ENCODE measurements at regions not wholly inside any gene's neighbourhood (a gene's known extent, or its start where the extent isn't known, plus 50 kb on each side); places are given as distances from the start of the nearest gene placed in this dataset.
"Not testable (repeated sequence)": the region's sequence is repeated elsewhere in the genome, so short reads cannot be mapped to it uniquely, and the experiment has no call there.

DNA sequence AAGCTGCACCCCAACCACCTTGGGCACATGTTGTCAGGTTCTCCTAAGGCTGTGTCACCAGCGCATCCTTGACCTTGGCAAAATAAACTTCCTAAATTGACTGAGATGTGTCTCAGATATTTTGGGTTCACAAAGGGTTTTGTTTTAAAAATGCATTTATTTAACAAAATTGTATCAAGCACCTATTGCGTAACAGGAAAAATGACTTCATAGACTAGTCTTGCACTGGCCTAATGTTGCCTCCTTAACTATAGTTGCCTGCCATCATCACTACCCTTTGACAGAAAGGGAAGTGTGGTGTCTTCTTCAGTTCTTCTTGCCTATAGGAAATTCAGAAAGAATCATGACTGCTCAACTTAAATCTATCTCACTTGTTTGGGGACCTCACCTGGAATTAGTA is 374.2 kb downstream of the SH2D1A start:
- no peak for DNase-seq

DNA sequence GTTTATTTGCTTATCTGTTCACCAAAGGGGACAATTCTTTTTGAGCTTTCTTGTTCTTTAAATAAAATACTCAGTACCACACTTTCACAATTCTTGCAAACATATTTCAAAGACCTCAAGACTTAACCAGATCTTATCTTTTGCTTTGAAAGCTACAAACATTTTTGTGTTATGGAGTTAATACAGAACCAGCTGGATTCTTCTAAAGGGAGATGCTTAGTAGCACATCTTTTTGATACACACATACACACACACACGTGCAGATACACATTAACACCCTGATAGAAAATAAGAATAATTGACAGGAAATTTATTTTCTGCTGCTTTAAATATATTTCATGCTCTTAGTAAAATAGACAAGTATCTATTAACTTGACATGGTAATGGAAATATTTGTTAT is 379.1 kb downstream of the SH2D1A start:
- DNase-seq: no peak

DNA sequence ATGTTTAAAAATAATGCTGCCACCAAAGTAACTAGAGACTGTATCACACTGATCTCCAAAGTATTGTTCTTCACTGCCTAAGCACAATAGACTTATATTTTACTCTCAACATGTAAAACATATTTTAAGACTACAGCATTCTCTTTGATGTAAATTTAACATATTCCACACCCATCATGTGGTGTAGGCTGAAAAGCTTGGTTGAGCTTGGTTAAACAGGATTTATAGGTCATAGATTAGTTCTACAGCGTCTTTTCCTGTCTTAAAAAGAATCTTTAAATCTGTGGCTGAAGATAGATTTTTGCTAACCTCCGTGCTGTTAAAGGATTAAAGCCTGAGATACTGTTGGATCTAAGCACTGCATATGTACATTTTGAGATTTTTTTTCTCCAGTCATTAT is 379.9 kb downstream of the SH2D1A start:
- no peak for DNase-seq

DNA sequence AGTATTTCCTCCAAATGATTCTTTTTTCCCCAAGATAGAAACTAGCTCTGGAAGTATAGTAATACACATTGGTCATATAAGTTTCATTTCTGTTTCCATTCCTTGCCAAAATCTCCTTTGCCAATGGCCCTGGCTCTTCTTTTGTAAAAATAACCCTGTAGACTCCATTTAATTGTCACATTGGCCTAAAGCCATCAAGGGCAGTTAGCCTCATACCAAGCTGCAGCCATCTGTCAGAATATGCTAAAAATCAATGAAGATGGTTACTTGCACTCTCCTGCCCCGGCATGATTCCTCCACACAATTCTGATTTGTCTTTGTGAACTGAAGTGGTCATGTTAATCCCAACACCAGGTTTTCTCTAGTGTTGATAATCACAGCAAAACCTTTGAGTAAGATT is 380.5 kb downstream of the SH2D1A start:
- no peak for DNase-seq

DNA sequence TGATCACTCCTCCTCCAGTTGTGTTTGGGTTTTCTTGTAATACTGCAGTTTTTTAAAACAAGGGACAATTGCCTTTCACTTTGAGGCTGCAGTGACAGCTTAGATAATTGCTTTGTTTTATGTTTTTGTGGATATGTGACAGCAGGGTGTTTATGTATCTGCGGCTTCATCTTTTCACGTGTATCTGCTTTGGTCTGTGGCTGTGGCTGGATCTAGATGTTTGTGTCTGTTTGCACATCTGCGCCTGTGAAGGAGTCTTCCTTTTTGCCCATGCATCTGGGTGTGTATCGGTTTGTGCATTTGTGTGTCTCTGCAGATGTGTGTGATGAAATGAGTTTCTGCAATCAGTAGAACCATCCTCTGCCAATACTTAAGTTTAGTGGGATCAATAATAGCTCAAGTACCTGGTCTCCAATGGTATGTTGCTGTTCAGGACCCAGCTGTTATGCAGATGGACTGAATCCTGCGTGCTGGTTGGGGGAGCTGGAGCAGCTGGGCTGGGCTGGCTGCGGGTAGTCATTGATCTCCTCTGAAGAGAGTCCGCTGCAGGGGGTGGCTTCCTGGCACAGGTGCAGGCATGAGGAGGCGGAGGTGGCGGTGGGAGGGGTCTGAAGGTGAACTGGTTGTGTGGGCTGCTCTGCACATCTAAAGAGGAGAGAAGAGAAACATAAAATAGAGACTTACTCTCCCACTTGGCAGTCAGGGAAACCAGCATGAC is 390.3 kb downstream of the SH2D1A start:
- peak; percentile 37 to 49 for DNase-seq

DNA sequence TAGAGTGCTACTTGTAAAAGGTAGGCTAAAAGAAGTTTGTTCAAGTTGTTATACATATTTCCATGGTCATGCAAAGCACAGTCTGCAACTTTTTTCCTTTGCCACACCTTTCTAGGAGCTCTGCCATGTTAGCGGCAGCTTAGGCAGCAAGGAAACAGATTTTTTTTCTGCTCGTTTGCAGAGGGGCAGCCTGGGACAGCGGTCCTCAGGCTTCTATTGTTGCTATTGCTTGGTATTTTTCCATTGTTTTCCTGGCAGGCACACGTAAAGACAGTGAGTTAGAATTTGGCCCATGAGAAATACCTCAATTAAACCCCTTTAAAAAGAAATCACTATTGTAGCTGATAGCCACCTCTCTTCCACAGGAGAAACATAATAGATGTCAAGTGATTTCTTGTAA is 391.4 kb downstream of the SH2D1A start:
- DNase-seq: no peak

DNA sequence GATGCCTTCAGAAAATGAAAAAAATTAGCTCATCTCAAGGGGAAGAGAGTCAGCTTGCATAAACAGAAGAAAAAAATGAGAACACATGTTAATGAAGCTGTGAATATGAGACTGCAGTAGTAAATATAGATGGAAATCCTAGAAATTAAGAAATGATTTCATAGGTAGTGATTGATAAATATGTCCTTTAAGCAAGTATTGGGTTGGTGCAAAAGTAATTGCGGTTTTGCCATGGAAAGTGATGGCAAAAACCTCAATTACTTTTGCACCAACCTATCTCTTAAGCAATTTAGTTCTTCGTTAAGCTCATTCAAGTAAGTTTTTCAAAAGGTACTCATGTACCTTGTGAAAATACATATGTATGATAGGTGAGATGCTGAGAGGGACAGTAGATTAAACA is 400.9 kb downstream of the SH2D1A start:
- DNase-seq: no peak

DNA sequence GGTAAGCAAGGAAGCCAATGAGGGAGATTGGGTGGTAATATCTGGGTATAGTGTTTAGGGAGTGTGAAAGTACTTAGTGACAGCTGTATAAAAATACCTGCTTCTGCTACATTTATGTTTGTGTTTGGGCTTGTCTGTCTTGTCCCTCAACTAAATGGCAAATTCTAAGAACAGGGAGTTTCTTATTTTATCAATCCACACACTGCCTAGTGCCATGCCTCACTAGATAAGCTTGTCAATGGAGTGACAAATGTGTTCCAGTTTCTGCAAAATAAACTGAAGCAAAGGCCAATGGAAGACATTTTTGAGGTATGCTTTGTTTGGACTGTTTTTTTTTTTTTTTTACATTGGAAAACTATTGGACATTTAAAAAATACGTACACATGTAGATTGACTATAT is 418.0 kb downstream of the SH2D1A start:
- no peak for DNase-seq

DNA sequence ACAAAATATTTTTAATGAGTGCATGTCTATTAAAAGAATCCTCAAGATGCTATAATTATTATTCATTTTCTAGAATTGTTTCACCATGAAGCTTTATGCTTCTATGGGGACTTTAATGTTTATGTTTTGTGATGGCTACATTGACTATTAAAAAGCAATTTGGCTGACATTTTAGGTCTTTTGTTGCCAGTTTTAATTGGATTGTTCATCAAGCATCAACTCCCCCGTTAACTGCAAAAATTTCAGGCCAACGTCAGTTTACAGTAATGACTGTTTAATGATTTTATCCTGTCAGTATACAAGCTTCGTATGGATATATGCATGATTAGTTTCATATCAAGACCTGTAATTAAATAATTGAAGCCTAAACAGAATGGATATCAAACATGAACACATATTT is 422.8 kb downstream of the SH2D1A start:
- DNase-seq: no peak

DNA sequence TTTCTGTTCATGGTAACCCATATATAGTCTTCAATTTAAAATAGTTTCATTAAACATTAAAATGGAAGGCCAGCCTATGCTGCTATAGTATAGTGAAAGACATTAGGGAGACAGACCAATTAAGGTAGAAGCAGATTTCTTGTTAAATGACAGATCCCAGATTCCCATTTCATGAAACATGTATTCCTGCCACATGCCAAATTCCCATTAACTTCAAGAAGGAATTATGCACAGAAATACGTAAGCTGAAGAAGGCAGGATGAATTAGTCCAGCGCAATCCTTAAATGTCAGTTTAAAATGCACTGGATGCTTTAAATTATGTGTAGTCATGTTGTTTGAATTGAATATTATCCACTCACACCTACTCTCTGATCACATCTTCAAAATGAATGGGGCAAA is 424.9 kb downstream of the SH2D1A start:
- no peak for DNase-seq

DNA sequence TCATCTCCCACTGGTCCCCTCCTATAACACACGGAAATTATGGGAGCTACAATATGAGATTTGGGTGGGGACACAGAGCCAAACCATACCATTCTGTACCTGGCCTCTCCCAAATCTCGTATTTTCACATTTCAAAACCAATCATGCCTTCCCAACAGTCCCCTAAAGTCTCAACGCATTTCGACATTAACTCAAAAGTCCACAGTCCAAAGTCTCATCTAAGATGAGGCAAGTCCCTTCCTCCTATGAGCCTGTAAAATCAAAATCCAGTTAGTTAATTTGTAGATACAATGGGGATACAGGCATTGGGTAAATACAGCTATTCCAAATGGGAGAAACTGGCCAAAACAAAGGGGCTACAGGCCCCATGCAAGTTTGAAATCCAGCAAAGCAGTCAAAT is 441.9 kb downstream of the SH2D1A start:
- not testable (repeated sequence) for DNase-seq

DNA sequence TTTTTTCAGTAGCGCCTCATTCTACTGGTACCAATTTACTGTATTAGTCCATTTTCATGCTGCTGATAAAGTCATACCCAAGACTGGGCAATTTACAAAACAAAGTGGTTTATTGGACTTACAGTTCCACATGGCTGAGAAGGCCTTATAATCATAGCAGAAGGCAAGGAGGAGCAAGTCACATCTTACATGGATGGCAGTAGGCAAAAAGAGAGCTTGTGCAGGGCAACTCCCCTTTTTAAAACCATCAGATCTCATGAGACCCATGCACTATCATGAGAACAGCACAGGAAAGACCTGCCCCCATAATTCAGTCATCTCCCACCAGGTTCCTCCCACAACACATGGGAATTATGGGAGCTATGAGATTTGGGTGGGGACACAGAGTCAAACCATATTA is 443.5 kb downstream of the SH2D1A start:
- not testable (repeated sequence) for DNase-seq

DNA sequence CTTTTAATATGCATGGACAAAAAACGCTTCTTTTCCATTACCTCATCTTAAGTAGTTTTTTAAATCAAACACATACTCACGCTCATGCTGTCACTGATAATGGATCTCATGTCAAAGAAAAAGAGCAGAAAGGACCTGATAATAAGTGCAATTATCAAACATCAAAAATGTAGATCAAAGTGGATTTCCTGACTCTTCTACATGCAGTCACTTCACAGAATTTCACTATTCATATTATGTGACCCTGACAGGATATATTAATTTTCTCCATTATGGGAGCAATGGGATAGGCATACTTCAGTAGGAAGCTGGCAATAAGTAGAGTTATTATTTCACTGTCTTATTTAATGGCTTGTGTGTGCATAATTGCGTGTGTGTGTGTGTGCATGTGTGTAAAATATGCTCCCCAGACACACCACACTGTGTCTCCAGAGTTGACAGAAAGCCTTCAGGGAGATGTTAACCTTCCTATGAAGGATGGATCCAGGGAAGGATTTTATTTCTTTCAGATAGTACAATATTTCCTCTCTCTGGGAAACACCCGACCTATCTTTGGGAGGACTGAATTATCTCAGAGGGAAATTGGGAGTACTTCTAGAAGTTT is 445.2 kb downstream of the SH2D1A start:
- no peak for DNase-seq

DNA sequence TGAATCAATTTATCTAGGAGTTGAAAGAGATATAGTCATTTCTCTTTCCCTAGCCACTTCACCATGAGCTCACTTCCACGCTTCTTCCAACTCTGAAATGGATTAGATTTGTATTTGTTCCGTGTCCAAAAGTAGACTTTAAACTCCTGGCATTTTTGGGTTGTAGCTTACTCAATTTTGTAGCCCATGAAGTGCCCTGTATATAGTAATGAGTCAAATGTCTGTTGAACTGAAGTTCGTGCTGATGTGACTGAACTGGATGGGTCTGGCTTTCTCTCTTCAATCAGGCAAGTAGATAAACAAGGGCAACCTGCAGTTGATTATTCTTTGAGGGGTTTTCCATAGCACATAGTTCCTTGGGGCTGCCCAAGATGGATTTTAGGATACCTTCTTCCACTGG is 450.6 kb downstream of the SH2D1A start:
- DNase-seq: no peak

DNA sequence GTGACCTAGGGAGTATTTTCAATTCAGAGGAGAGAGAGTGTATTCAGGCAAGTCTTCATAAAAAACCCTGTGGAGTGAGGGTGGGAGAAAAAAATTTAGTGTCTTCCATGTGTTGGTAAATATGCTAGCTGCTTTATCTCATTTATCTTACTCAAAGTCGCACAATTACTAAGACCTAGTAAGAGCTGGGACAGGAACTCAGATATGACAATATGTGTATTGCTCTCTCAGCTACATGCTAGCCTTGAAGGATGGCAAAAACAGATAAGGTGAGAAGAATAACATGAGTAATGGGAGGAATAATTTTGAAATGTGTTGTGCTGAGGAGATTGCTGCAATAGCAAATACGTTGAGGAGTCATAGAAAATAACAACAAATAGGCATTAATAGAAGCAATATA is 458.6 kb downstream of the SH2D1A start:
- no peak for DNase-seq

DNA sequence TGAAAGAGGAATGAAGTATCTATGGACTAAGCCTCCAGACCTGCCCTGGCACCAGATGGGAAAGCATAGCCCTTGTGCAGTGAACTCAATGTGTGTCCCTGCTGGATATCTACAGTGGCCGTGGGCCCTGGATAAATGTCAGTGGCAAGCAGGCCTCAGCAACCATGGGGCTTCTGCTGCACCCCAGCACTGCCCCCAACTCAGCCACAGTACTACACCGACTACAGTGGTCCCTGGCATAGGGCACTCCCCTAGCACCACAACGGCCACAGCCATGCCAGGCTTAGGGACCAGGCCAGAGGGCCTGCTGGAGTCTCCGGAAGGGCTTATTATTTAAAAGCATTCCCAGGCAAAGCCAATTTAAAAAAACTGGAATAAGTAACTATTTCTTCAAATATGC is 459.1 kb downstream of the SH2D1A start:
- DNase-seq: no peak

DNA sequence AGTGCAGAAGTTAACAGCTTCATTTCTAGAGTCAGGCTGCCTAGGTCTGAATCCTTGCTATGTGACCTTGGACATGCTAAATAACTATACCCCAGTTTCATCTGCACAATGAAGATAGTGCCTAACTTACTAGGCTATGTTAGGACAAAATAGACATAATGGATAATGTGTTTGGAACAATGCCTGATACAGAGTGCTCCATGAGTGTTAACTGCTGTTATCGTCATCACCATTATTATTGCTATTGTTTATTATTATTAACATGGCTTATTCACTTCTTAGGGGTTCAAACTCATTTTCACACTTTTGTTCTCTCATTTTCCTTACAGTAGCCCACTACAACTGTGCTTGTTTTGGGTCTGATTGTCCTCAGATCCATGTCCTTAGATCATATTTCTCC is 467.7 kb downstream of the SH2D1A start:
- no peak for DNase-seq

DNA sequence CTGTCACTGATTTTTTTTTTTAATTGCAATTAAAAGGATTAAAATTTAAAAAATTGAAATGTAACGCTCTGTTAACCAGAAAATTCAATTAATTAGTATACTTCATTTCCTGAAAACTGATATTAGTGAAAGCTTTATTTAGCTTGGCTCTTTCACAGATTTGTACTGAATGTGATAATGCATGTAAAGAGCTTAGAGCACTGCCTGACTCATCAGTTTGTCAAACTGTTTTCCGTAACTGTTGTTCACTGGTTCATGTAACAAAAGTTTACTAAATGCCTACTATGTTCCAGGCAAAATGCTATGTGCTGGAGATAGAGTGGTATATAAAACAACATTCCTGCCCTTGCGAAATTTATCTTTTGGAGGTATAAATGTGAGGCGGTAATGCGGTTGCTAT is 471.7 kb downstream of the SH2D1A start:
- DNase-seq: no peak

DNA sequence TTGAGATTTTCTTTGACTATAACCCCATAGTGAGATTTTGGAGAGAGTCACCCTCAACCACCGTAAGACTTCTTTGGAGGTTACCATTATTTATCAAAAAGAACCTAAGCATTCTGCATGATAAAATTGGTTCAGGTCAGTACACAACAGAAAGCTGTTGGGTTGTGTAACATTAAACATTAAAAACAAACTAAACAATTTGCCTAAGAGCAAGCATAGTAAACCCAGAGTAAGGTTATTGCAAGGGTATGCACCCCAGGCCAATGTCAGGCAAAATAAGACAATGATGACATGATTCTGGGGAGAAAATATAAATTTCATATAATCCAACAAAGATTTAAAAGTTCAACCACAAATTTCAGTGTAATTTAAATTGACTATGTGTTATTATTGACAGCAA is 472.4 kb downstream of the SH2D1A start:
- no peak for DNase-seq

DNA sequence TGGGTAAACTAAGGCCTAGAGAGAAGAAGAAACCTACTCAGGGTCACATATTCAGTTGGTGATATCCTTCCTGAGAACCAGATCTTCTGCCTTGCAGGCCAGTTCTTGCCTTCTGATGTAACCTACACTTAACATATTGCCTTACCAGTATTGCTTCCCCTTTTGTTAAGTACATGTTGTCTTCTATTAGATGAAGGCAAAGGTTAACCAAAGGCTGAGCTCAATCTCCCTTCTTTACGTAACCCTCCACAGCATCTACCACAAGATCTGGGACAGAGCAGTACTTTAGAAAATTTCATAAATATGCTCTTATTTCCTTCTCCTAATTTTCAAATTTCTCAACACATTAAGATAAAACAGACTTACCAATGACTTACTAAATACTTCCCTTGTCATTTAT is 474.4 kb downstream of the SH2D1A start:
- DNase-seq: no peak

DNA sequence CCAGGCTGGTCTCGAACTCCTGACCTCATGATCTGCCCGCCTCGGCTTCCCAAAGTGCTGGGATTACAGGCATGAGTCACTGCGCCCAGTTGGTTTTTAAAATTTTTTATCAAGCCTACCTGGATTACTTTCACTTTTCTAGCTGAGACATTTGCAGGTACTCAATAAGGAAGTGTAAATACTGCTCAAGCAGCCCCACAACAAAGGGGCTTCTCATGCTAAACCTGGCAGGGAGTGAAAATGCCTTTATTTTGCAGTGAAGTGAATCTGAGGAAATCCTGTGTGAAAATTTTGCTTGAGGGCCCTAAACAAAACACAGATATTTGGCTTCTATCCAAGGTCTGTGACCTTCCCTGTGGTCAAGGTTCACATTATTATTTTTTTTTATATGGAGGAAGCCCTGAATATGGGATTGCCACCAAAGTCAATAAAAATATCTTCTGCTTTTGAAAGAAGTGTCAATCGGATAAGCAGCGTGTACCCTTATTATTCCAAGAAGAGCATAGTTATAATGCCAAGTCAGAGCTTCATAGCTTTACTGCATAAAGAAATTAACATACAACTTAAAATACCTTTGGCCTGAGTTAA is 481.0 kb downstream of the SH2D1A start:
- DNase-seq: no peak

DNA sequence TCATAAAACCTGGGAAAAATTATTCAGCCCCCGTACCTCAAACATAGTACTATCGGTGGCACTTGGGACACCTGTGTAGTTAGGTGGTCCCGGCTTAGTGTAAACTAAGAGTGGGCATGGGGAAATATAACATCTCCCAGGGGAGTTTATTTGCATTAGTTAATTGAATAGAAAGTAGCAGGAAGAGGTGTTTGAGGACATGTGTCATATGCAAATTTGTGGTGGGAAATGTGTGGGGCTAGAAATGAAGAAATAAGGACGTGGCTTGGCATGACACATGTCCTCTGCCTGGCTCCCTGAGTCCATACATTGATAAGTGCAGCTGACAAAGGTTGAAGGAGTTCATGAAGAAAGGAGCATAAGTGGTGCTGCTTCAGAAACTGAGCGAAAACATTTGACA is 483.6 kb downstream of the SH2D1A start:
- no peak for DNase-seq

DNA sequence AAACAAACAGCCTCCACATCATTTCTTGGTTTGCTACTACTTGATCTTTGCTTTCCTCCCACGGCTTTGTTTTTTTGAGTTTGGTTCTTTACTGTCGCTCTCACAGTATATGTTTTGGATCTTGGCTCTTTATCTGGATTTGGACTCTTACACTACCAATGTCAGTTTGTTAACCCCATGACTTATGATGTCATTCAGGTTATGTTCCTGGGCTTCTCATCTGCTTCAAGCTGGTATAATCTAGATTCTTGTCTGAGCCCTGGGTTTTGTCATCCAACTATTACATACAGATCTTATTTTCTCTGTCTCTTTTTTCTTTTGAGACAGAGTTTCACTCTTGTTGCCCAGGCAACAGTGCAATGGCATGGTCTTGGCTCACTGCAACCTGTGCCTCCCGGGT is 482.9 kb upstream of the TEX13C start:
- no peak for DNase-seq

DNA sequence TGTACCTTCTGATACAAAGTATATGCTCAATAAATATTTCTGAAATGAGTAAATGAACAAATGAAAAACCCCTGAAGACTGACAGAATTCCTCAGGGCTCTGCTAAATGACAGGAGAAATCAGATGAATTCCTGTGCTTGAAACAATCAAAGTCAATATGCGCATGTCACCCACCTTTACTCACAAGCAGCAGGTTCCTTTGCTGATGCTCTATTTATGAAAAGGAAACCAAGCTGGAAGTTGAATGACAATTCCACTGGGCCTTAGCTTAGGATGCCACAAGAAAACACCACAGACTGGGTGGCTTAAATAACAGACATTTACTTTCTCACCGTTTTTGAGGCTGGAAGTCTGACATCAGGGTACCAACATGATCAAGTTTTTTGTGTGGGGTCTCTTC is 477.5 kb upstream of the TEX13C start:
- no peak for DNase-seq

DNA sequence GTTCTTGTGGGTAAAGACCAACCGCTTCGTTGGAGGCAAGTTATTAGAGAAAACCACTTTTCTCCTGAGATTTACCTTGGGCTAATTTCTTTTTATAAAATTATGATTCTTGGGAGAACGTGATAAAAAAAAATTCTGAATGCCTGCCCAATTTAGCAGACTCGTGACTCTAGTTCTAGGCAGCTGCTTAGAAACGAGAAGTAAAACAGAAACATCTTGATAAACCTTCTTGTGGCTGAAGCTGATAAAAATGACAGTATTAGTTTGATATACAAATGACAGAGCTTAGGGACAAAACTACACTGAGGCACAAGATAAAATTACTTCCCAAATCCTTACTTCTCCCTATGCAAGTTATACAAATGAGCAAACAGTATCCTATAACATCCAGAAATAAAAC is 458.9 kb upstream of the TEX13C start:
- no peak for DNase-seq

All from CD4-positive, alpha-beta T cell treated with Interferon alpha-2 for 1 hour (primary cell).